Neuronal stem cell (in vitro differentiated cells): ENCODE measurements at regions not wholly inside any gene's neighbourhood (a gene's known extent, or its start where the extent isn't known, plus 50 kb on each side); places are given as distances from the start of the nearest gene placed in this dataset.

ENCODE experiments used
- DNase-seq: peaks from one replicate; pipeline ENCODE4 v3.0.0-alpha.2; 2013; ENCODE audit warnings: low spot score
- H2AFZ ChIP-seq: one replicate; pipeline ENCODE4 v1.6.1; 2013; ENCODE audit warnings: mild to moderate bottlenecking, low read length, inconsistent platforms
- H2AK5ac ChIP-seq: 2 replicates; pipeline ENCODE4 v1.6.1; 2013; ENCODE audit warnings: low read depth, mild to moderate bottlenecking, inconsistent platforms, low read length, moderate library complexity, mixed read lengths
- H2BK120ac ChIP-seq: 2 replicates; pipeline ENCODE4 v1.6.1; 2013; ENCODE audit warnings: low read depth, mild to moderate bottlenecking, inconsistent platforms, low read length, moderate library complexity, mixed read lengths
- H2BK12ac ChIP-seq: one replicate; pipeline ENCODE4 v1.6.1; 2013; ENCODE audit warnings: low read length, inconsistent platforms
- H2BK15ac ChIP-seq: 2 replicates; pipeline ENCODE4 v1.6.1; 2013; ENCODE audit warnings: mild to moderate bottlenecking, low read length, inconsistent platforms, mixed read lengths
- H2BK5ac ChIP-seq: one replicate; pipeline ENCODE4 v1.6.1; 2013; ENCODE audit warnings: inconsistent platforms, mild to moderate bottlenecking, low read length, moderate library complexity
- H3K14ac ChIP-seq: one replicate; pipeline ENCODE4 v1.6.1; 2013; ENCODE audit warnings: low read length, inconsistent platforms
- H3K18ac ChIP-seq: 2 replicates; pipeline ENCODE4 v1.6.1; 2013; ENCODE audit warnings: low read length, inconsistent platforms
- H3K23ac ChIP-seq: 2 replicates; pipeline ENCODE4 v1.6.1; 2013; ENCODE audit warnings: low read depth, mild to moderate bottlenecking, mixed read lengths, low read length, inconsistent platforms; ENCODE audit not compliant: poor library complexity
- H3K27ac ChIP-seq: replicated peaks from 3 replicates; pipeline ENCODE4 v1.5.1; 2013; ENCODE audit warnings: low read length, inconsistent platforms
- H3K27me3 ChIP-seq, 3 experiments: 2 replicates each; pipeline ENCODE4 v1.6.1; 2013; ENCODE audit warnings: low read length in 3 of 3, mild to moderate bottlenecking in 2 of 3, inconsistent platforms in 1 of 3, low read depth in 1 of 3, mixed read lengths in 1 of 3, moderate library complexity in 1 of 3; ENCODE audit not compliant: control insufficient read depth in 3 of 3, insufficient read depth in 3 of 3
- H3K36me3 ChIP-seq, 2 donors: replicated peaks in 1 of 2; 2 replicates each; pipeline ENCODE4 v1.6.1; 2013; ENCODE audit warnings: low read length in 2 of 2; ENCODE audit not compliant: control insufficient read depth in 2 of 2, insufficient read depth in 2 of 2
- H3K4ac ChIP-seq: 2 replicates; pipeline ENCODE4 v1.6.1; 2013; ENCODE audit warnings: inconsistent platforms, mild to moderate bottlenecking, low read length, moderate library complexity
- H3K4me1 ChIP-seq, 2 donors: 1 replicate in 1 of 2; 2 replicates in 1 of 2; pipeline ENCODE4 v1.6.1; 2013; ENCODE audit warnings: low read length in 2 of 2, low read depth in 1 of 2; ENCODE audit not compliant: control insufficient read depth in 2 of 2, insufficient read depth in 1 of 2
- H3K4me2 ChIP-seq: one replicate; pipeline ENCODE4 v1.6.1; 2013; ENCODE audit warnings: mild to moderate bottlenecking, low read length, inconsistent platforms; ENCODE audit not compliant: insufficient read depth, poor library complexity, severe bottlenecking
- H3K4me3 ChIP-seq, 2 donors: 2 replicates each; pipeline ENCODE4 v1.5.1; 2013; ENCODE audit warnings: low read length in 2 of 2, mild to moderate bottlenecking in 2 of 2, inconsistent platforms in 1 of 2, moderate library complexity in 1 of 2
- H3K79me1 ChIP-seq: one replicate; pipeline ENCODE4 v1.6.1; 2013; ENCODE audit warnings: low read depth, mild to moderate bottlenecking, inconsistent platforms, low read length, moderate library complexity
- H3K9ac ChIP-seq: one replicate; pipeline ENCODE4 v1.6.1; 2013; ENCODE audit warnings: mild to moderate bottlenecking, low read depth, low read length, inconsistent platforms; ENCODE audit not compliant: poor library complexity
- H3K9me3 ChIP-seq, 2 donors: replicated peaks in 1 of 2; 2 replicates each; pipeline versions ENCODE3 to v1.6.1; 2013; ENCODE audit warnings: low read length in 2 of 2, mild to moderate bottlenecking in 2 of 2, inconsistent platforms in 1 of 2, low read depth in 1 of 2, mixed read lengths in 1 of 2, moderate library complexity in 1 of 2; ENCODE audit not compliant: control insufficient read depth in 2 of 2, insufficient read depth in 1 of 2
- H4K8ac ChIP-seq: one replicate; pipeline ENCODE4 v1.6.1; 2013; ENCODE audit warnings: low read depth, mild to moderate bottlenecking, inconsistent platforms, low read length, moderate library complexity
- H4K91ac ChIP-seq: one replicate; pipeline ENCODE4 v1.6.1; 2013; ENCODE audit warnings: low read length, low read depth, mild to moderate bottlenecking, inconsistent platforms; ENCODE audit not compliant: poor library complexity
- WGBS, 2 donors: extraction: QIAGEN DNeasy Blood & Tissue Kit; methylation state at CpG; one replicate each; pipeline ENCODE4 v1.1.7; 2013; ENCODE audit warnings: missing lambda C conversion rate in 2 of 2, mixed read lengths in 1 of 2; ENCODE audit not compliant: insufficient read length in 2 of 2, insufficient replicate concordance in 1 of 2; ENCODE audit errors: extremely low coverage in 2 of 2; 5-methylcytosine and 5-hydroxymethylcytosine counted together

GRCh38 chr18:5772306-5773105, 122.8 kb downstream of the TMEM200C start:
- H3K14ac ChIP-seq: no peak overlapping the region
- WGBS, 2 donors: no CpG with 5 or more reads among the region's 14 CpGs
- no peak overlapping the region for H2BK5ac ChIP-seq
- no peak overlapping the region for H2AK5ac ChIP-seq
- no peak overlapping the region for H4K91ac ChIP-seq
- no peak for DNase-seq
- no peak overlapping the region for H3K4ac ChIP-seq
- no peak overlapping the region for H2AFZ ChIP-seq
- no peak overlapping the region for H3K23ac ChIP-seq
- H3K18ac ChIP-seq: no peak overlapping the region
- H3K27me3 ChIP-seq: peaks cover 0 to 9% (median 0%) of the 10 kb centered on the region in 3 experiments
- H2BK15ac ChIP-seq: no peak overlapping the region
- no peak overlapping the region for H3K4me3 ChIP-seq
- no peak overlapping the region for H4K8ac ChIP-seq
- H3K9me3 ChIP-seq: no peaks in the 10 kb centered on the region
- no peak overlapping the region for H3K4me2 ChIP-seq
- H3K9ac ChIP-seq: no peak overlapping the region
- H3K4me1 ChIP-seq: no peaks in the 10 kb centered on the region
- no peak overlapping the region for H3K27ac ChIP-seq
- no peak overlapping the region for H2BK120ac ChIP-seq
- no peak overlapping the region for H2BK12ac ChIP-seq
- H3K36me3 ChIP-seq: no peaks in the 10 kb centered on the region
- no peaks in the 10 kb centered on the region for H3K79me1 ChIP-seq

- Histone ChIP-seq H4K91ac (no peak overlapping the region), H3K18ac (no peak overlapping the region), H2BK12ac (no peak overlapping the region), H3K4ac (no peak overlapping the region), H3K4me2 (no peak overlapping the region), H3K9ac (no peak overlapping the region), H3K27me3 (peaks cover 0 to 9% (median 0%) of the 10 kb centered on the region in 3 experiments), H3K36me3 (no peaks in the 10 kb centered on the region), H2BK5ac (no peak overlapping the region), H3K23ac (no peak overlapping the region), H3K27ac (no peak overlapping the region), H4K8ac (no peak overlapping the region), H3K79me1 (no peaks in the 10 kb centered on the region), H3K14ac (no peak overlapping the region), H3K4me1 (no peaks in the 10 kb centered on the region), H2AFZ (no peak overlapping the region), H3K4me3 (no peak overlapping the region), H2BK15ac (no peak overlapping the region), H2BK120ac (no peak overlapping the region), H3K9me3 (no peaks in the 10 kb centered on the region), H2AK5ac (no peak overlapping the region)
- no peak for DNase-seq
- WGBS, 2 donors: no CpG with 5 or more reads among the region's 5 CpGs
Measured at GRCh38 chr18:5771343-5771742, 124.0 kb downstream of the TMEM200C start.

- H4K8ac ChIP-seq: no peak overlapping the region
- H3K4me2 ChIP-seq: no peak overlapping the region
- no peaks in the 10 kb centered on the region for H3K9me3 ChIP-seq
- no peak for DNase-seq
- H3K4ac ChIP-seq: no peak overlapping the region
- no peak overlapping the region for H3K18ac ChIP-seq
- H2BK12ac ChIP-seq: no peak overlapping the region
- H2BK5ac ChIP-seq: no peak overlapping the region
- no peak overlapping the region for H2BK15ac ChIP-seq
- H3K9ac ChIP-seq: no peak overlapping the region
- H3K79me1 ChIP-seq: no peaks in the 10 kb centered on the region
- no peak overlapping the region for H3K27ac ChIP-seq
- H3K14ac ChIP-seq: no peak overlapping the region
- no peak overlapping the region for H2AK5ac ChIP-seq
- WGBS, 2 donors: no CpG with 5 or more reads among the region's 4 CpGs
- H3K36me3 ChIP-seq: no peaks in the 10 kb centered on the region
- no peak overlapping the region for H3K23ac ChIP-seq
- no peak overlapping the region for H2AFZ ChIP-seq
- peaks cover 0 to 9% (median 0%) of the 10 kb centered on the region in 3 experiments for H3K27me3 ChIP-seq
- H3K4me1 ChIP-seq: no peaks in the 10 kb centered on the region
- H2BK120ac ChIP-seq: no peak overlapping the region
- no peak overlapping the region for H3K4me3 ChIP-seq
- no peak overlapping the region for H4K91ac ChIP-seq
Measured at GRCh38 chr18:5770176-5770575, 125.1 kb downstream of the TMEM200C start.

GRCh38 chr18:5768454-5768853, 126.9 kb downstream of the TMEM200C start:
- no peak overlapping the region for H3K4me2 ChIP-seq
- no CpG with 5 or more reads among the region's 6 CpGs for WGBS, 2 donors
- no peaks in the 10 kb centered on the region for H3K36me3 ChIP-seq
- H3K9ac ChIP-seq: no peak overlapping the region
- H3K79me1 ChIP-seq: no peaks in the 10 kb centered on the region
- no peak overlapping the region for H2BK12ac ChIP-seq
- no peak overlapping the region for H2BK15ac ChIP-seq
- H3K9me3 ChIP-seq: no peaks in the 10 kb centered on the region
- H3K27me3 ChIP-seq: peaks cover 0 to 9% (median 0%) of the 10 kb centered on the region in 3 experiments
- H3K18ac ChIP-seq: no peak overlapping the region
- no peak overlapping the region for H2AK5ac ChIP-seq
- no peak overlapping the region for H4K8ac ChIP-seq
- no peak overlapping the region for H2AFZ ChIP-seq
- H2BK120ac ChIP-seq: no peak overlapping the region
- no peak overlapping the region for H2BK5ac ChIP-seq
- H3K23ac ChIP-seq: no peak overlapping the region
- H3K14ac ChIP-seq: no peak overlapping the region
- H3K4me1 ChIP-seq: no peaks in the 10 kb centered on the region
- H3K4me3 ChIP-seq: peak overlapping the region in 1 of 2 donors; percentile 36
- DNase-seq: no peak
- no peak overlapping the region for H4K91ac ChIP-seq
- no peak overlapping the region for H3K4ac ChIP-seq
- no peak overlapping the region for H3K27ac ChIP-seq
